ENCODE measurements at regions not wholly inside any gene's neighbourhood (a gene's known extent, or its start where the extent isn't known, plus 50 kb on each side); places are given as distances from the start of the nearest gene placed in this dataset.

DNA sequence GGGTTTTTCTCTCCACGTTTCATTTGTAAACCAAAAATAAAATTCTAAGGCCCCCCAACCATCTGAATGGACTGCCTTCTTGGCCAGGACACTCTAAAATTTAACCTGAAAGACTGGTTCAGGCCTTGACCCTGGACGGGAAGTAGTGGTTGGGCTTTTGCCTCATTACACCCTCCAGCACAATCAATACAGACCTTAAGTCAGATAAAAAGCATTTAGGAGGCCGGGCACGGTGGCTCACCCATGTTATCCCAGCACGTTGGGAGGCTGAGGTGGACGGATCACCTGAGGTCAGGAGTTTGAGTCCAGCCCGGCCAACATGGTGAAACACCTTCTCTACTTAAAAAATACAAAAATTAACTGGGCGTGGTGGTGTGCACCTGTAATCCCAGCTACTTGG is 91.6 kb upstream of the PPP1R26 start:
- TF ChIP-seq, protein P1, sequence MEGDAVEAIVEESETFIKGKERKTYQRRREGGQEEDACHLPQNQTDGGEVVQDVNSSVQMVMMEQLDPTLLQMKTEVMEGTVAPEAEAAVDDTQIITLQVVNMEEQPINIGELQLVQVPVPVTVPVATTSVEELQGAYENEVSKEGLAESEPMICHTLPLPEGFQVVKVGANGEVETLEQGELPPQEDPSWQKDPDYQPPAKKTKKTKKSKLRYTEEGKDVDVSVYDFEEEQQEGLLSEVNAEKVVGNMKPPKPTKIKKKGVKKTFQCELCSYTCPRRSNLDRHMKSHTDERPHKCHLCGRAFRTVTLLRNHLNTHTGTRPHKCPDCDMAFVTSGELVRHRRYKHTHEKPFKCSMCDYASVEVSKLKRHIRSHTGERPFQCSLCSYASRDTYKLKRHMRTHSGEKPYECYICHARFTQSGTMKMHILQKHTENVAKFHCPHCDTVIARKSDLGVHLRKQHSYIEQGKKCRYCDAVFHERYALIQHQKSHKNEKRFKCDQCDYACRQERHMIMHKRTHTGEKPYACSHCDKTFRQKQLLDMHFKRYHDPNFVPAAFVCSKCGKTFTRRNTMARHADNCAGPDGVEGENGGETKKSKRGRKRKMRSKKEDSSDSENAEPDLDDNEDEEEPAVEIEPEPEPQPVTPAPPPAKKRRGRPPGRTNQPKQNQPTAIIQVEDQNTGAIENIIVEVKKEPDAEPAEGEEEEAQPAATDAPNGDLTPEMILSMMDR (IDR thresholded peaks at IDR 0.05): no peak
- TF ChIP-seq POLR2AphosphoS5 (IDR thresholded peaks at IDR 0.05; ENCODE audit: low read depth, low read length): no peak
- TF ChIP-seq SIN3A (IDR thresholded peaks at IDR 0.05; ENCODE audit: borderline replicate concordance, insufficient read depth, low read depth, low read length): no peak
